NCI-H1930 (cell line): ENCODE measurements at regions not wholly inside any gene's neighbourhood (a gene's known extent, or its start where the extent isn't known, plus 50 kb on each side); places are given as distances from the start of the nearest gene placed in this dataset.
"Not testable (repeated sequence)": the region's sequence is repeated elsewhere in the genome, so short reads cannot be mapped to it uniquely, and the experiment has no call there.

ENCODE experiments used
- DNase-seq, 2 experiments: peaks; one replicate each; lab custom pipeline; 2025; lab: John Stamatoyannopoulos, UW

DNA sequence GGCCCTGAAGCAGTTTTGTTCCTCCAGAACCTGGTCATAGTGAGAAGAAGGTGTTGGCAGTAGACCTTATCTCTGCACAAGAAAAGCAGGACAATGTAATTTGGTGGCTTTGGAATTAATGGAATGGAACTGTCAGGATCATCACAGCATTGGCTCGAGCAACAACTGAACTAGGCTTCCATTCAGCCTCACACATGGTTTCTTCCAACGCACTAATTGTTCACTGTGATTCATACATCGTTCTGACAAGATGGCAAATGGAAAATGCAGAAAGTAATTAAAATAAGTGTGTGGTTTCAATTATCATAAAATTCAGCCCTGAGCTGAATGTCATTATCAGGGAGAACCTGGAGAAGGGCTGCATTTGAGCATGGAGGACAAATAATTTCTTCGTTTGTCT is 80.6 kb downstream of the MFSD1 start:
- no peak for DNase-seq

DNA sequence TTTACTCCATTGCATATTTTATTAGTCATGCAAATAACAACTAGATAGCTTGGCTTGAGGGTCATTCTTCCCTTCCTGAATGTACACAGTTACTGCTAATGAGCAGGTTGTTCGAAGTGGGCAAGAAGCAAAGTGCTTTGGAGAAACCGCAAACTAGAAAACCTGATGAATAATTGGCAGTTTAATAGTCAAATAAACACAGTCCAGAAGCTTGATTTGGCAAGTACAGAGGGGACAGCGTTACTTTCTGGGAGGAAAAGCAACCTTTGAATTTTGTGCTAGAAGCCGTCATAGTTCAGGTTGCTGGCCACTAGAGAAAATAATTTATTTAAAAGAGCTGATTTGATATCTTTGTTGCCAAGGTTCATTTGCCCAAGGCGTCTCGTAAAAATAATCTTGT is 94.9 kb downstream of the MFSD1 start:
- DNase-seq: no peak

DNA sequence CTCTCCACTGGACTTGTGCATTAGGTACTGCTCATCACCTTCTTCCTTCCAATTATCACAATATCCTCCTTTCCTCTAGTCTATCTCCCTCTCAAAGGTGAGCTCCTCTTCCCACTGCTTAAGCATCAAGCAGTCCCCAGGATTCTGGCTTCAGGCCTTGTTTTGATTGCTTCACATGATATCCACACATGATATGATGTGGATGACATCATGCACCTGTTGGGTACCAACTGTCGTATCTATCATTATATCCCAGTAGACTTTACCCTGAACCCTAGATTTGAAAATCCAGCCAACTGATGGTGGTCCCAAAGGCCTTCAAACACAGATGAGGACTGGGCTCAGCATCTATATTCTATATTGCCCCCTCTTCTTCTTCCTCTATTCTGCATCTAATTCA is 104.9 kb downstream of the MFSD1 start:
- no peak for DNase-seq

DNA sequence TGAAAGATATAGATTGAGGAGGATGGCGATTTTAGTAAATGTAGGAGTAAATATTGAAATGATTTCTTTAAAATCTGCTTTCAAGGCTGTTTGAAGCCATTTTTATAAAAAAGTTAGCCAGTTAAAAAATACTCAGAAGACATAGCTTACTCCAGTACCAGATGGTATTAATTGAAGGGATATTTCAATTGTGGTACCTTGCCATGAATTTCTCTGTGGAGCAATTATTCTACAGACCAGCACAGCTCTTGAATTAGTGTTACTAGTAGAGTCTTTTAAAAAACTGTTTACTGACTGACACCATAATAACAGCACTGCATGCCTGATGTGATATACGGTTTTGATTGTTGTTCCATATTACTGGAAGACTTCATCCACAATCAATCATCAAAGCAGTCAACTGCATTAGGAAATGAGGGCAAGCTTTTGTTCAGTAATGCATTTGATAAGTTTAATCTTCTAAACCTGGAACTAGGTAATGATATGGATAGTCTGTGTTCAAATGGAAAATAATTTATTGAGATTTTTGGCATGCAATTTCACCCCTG is 106.4 kb downstream of the MFSD1 start:
- DNase-seq: no peak

DNA sequence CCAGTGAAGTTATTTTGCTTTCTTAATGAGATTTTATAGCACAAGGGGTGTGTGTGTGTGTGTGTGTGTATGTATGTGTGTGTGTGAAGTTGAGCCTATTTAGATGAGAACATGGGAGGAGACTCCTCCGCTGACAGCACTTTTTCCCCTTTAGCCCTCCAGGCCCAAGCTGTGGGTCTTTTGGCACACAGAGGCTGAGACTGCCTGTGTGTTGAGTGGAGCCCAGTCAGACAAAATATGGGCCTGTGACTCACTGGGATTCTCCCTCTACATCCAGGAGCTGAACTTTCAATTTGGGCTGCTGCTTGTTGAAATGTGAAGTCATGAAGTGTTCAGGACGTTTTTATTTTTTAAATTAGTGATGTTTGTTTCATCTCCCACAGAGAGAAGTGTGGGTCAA is 108.0 kb downstream of the MFSD1 start:
- DNase-seq: no peak

DNA sequence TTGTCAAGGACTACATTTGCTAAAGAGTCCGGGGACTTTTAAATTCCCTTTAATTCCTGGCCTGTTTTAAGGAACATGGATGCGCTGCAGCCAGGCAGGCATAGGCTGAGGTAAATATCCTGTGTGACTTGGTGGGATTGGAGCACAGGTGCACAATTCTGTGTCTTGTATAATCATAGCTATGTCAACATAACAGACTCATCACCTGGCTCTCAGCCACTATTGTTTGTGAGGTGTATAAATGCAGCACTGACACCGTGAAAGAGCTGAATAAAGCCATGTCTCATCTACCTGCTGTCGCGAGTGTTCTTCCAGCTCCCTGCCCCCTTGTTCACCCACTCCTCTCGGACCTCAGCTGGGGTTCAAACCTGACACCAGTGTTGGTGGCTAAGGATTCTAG is 109.7 kb downstream of the MFSD1 start:
- DNase-seq: peak in 1 of 2 experiments; percentile 37

DNA sequence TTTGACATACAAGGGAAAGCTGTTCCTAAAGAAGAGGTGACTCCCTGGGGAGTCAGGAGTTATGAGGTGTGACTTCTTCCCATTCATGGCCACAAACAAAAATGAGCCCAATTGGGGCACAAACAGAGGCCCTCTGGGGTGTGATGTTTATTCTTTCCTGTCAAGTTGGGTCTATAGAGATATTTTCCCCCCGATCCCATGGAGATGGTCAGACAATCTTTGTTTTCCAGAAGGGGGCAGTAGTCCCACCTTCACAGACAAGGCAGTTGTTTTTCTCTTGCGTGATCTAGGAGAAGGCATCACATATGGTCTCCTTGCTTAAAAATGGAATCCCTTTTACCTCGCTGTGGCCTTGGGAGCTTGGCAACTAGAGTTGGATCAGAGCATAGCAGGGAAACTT is 110.3 kb downstream of the MFSD1 start:
- no peak for DNase-seq

DNA sequence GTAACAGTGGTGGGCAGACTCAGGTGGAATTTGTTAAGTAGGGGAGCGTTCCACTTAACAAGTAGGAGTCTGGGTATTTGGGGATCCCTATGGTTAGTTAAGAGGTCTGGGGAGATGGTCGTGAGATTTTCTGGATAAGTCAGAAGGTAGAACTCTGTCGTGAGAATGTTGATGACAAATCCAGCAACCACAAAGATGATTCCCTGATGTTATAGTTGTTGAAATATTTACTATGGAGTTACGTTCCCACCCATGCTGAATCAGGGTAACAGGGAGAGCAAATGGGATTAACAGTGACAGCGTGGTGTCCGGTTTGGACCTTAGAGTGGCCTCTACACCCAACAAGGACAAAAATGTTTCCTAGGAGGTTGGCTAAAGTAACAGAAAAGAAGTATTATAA is 110.8 kb downstream of the MFSD1 start:
- no peak for DNase-seq

DNA sequence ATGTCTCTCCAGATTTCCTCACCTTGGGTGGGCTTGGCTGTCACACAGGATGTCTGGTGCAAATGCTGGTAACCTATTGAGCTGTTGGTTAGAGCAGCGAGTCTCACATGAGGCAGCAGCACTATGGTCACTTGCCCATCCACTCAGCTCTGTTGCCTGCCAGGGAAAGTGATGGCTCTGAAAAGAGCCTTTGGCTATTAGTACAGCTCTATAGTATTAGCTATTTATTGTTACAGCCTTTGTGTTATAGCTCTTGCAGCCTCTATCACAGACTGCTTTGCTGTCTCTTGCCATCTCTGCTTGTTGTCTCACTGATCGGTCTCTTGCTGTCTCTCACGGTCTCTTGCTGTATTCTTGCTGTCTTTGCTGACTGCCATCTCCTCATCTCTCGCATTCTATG is 114.3 kb downstream of the MFSD1 start:
- no peak for DNase-seq

DNA sequence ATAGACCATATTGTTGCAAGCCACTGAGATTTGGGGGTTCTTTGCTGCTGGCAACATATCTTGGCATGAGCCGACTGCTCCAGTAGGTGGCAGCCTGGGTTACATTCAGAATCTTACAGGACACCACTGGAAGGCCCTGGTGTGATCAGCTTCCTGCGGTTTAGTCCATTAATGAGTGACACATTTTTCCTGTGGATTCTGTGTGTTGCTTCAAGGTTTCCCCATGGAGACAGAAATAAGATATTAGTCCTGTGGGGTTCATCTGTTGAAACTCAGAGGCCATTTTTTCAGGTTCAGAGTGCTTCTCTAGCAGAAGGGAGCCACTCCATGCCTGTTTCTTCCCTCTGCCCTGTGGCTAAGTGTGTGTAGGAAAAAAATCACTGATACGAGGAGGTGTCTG is 116.2 kb downstream of the MFSD1 start:
- peak; percentile 7 to 41 for DNase-seq

DNA sequence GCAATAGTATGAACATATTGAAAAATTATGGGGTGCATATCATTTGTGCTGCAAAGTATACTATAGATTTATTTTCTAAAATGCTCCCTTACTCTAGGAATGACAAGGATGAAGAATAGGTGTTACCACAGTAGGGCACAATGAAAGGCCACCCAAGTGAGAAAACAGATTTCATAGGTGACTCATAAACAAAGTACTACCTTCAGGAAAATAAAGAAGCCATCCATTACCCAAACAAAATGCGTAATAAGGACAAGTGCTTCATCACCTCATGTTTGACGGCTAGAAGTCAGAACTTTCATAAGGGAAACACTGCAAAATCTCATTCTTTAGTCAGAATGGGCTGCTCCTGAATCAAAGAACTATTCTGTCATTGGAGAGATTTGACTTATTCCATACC is 116.6 kb downstream of the MFSD1 start:
- DNase-seq: no peak

DNA sequence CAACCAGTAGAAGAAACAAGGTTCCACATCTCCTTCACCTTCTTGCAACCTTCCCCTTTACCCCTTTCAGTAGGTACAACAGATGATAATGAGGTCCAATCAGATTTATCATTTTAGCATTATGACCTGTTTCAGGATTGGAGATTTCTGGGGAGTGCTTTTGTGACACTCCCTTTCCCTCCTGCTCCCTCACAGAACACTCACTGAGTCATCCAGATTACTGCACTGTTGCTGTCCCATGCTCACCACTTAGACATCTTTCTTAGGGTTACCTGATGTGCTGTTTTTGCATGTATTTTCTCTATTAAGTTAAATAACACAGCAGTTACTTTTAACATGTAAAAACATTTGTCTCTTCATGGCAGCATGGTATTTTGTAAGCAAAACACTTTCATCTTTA is 118.5 kb downstream of the MFSD1 start:
- DNase-seq: no peak

DNA sequence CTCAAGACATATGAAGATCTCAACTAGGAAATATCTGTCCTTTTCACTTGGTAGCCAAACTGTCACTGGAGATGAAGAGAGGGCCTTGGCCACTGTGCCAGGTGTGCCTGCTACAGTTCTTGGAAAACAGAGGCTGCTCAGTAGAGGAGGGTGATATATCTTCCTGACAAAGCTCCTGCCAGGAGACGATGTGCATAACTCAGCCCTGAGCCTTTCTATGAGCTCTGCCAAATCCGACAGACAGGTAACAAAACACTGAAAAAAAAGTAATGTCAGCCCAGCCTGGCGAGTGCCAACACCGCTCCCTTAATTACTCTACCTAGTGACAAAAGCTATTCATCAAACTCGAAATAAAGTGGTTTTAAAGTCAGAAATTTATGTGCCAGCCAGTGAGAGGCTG is 123.2 kb downstream of the MFSD1 start:
- DNase-seq: no peak

DNA sequence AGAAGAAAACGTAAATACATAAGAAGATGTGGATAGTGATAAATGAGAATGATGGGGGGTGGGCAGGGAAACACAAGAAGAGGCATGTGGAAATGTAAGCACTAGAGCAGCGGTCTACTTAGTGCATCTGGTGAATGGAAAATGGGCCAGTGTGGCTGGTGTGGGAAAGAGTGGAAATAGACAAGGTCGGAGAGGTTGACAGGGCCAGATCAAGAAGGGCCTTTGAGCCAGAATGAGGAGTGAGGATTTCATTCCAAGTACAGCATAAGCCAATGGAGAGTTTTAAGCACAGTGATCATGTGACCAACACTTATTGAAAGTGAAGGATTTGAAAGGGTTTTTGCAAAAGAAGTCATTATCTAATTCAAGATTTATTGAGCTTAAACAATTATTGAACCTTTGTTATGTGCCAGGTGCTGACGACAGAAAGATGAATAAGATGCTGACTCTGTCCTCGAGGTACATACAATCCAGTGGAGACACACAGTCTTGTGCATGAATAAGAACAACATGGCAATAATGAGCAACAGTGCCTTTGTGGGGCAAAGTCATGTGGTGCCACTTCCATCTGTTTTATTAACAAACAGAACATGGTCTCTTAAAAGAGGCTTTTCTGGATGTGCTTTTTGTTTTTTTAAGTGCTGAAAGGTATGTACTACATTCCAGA is 124.1 kb downstream of the MFSD1 start:
- no peak for DNase-seq

DNA sequence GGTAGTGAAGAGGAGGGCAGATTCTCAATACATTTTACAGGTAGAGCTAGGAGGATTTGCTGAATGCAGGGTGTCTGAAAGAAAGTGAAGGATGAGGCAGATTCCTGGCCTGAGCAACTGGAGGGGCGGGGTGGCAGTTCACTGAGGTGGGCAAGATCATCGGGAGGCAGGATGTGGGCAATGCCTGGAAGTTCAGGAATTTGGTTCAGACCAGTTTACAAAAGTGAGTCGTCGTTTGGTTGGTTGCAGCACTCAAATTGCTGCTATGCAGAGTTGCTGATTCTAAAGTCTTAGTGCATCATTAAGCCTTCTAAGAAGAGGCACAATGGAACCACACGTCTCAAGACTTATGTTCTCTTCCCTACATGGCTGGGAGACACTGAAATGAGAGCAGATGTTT is 134.0 kb downstream of the MFSD1 start:
- DNase-seq: no peak

DNA sequence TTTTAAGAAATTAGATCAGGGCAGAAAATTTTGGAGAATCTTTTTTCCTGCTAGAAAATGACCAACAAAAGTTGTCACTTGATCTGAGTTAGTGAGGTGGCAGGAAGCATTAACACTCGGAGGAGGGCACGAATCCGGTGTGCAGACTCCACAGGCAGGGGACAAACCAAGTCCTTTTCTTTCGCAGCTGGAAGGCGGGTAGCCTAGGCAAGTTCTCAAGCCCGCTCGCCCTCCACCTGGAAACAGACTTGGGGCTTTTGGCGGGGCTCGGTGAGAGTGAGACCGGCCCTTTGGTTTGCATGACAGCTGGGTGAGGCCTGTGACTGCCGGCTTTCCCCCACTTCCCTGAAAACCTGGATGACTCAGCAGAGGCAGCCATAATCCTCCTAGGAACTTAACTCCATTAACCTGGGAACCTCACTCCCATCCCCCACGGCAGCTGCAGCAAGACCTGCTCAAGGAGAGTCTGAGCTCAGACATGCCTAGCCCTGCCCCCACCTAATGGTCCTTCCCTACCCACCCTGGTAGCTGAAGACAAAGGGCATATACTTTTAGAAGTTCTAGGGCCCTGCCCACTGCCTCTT is 134.8 kb downstream of the MFSD1 start:
- DNase-seq: no peak

DNA sequence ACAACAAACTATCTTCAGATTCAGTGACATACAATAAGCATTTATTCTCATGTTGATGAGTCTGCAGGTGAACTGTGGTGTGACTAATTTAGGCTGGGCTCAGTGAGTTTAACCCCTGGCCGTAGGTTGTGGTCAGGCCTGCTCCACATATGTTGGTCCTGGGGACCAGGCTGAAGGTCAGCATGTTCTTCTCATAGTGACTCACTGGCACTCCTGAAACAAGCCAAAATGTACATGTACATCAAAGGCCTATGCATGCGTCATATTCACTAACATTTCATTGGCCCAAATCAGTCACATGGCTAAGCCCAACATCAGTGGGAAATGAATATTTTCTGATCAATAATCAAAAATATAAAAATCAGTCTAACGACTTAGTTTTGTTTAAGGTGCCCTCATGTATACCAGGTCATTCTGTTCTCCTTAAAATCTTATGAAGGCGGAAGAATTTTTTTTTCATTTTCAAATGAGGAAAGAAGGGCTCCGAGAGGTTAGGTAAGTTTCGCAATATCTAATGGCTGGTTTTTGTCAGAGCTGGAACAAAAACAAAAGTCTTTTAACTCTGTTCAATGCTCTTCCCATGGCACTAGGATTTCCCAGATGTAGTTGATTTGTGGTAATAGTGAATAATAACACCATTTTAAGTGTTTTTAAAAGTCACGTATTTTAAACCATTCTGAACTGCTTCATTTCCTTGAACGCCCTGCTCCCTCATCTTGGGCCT is 148.5 kb downstream of the MFSD1 start:
- DNase-seq: no peak

DNA sequence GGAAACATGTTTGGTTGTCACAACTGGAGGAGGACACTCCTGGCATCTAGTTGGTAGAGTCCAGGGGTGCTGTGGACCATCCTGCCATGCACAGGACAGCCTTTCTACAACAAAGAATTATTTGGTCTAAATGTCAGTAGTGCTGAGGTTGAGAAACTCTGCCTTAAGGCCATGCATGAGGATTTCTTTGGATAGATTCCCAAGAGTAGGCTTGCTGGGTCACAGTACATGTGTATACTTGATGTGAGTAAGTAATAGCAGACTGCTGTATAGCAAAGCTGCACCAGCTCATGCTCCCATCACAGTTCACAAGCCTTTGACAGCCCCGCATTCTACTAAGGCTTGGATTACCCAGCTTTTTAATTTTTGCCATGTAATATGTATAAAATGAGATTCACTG is 151.3 kb downstream of the MFSD1 start:
- no peak for DNase-seq

DNA sequence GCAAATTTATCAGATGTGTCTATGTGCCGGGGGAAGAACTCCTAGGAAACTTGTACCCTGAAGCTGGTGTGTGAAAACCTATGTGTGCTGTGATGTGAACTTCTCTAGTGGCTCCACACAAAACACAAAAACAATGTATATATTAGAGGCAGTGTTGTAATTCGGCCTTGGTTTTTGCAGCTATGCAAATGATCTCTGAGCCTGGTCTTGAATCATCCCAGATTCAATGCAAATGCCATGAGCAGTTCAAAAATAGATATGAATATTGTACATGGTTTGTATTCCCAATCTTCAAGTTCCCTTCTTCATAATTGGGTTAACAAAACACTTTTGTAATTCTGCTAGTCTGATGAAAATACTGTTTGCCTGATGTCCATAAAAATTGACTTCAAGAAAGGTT is 152.6 kb downstream of the MFSD1 start:
- DNase-seq: no peak

DNA sequence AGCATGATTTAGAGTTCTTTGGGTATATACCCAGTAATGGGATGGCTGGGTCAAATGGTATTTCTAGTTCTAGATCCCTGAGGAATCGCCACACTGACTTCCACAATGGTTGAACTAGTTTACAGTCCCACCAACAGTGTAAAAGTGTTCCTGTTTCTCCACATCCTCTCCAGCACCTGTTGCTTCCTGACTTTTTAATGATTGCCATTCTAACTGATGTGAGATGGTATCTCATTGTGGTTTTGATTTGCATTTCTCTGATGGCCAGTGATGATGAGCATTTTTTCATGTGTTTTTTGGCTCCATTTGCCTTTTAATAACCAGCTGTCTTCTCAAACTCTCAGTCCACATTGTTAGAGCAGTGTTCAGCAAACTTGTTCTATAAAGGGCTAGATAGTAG is 155.9 kb downstream of the MFSD1 start:
- not testable (repeated sequence) for DNase-seq

DNA sequence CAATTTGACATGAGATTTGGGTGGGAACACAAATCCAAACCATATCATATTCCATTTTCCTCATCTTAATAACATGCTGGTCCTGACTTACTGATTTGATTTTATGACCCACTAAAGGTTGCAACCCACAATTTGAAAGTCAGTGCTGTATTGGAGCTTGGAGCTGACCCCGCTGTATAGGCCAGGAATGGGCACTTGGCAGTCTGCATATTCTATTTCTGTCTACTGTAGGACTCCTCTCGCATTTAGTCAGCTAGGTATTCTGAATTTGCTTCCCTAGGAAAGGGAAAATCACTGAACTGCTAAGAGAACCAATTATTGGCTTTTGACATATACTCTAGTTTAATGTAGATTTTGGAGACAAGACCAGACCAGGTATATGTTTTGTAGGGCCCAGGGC is 157.0 kb downstream of the MFSD1 start:
- DNase-seq: no peak

DNA sequence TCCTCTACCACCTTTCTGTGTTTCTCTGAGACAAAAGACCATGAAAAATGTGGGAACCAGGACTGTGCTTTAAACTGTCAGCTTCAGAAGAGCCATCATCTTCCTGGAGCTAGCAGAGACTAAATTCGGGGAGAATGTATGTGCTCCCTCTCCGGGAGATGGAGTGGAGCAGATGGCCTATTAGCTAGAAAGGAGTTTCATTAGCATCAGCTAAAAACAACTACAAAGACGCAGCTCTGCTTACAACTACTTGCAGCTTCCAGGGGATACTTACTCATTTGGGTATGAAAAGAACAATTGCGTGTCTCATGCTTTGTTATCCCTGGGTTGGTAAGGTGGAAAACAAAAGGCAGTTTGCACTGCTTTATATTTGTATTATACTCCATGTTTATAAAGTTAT is 159.6 kb downstream of the MFSD1 start:
- DNase-seq: no peak

DNA sequence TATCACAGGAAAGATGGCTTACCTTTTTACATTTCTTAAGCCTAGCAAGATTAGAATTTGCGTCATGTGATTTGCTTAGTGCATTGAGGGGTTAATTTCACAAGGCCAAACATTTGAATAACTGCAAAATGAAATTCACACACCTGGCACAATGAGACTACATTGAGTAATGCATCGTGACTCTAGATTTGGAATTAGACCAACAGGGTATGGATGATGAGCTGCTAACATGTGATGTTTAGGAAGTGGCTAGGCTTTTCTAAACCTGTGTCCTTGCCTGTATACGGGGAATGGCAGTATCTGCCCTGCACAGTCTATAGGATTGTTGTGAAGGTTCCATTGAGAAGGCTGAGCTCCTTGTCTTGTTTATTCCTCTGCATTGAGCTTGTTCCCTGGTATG is 160.1 kb downstream of the MFSD1 start:
- DNase-seq: no peak
